Tibial nerve (tissue), 4 donors: ENCODE measurements at regions not wholly inside any gene's neighbourhood (a gene's known extent, or its start where the extent isn't known, plus 50 kb on each side); places are given as distances from the start of the nearest gene placed in this dataset.
"Not testable (repeated sequence)": the region's sequence is repeated elsewhere in the genome, so short reads cannot be mapped to it uniquely, and the experiment has no call there.

Experiments used
- DNase-seq, 2 donors: peaks; one replicate each; pipeline ENCODE4 v3.0.0-alpha.2; 2019; ENCODE audit warnings: low spot score in 2 of 2
- H3K27ac ChIP-seq, 4 donors: fragments of 200-600 bp; sonication (generic) in 3 of 4; one replicate each; pipeline ENCODE4 v1.5.1; 2017 to 2019; ENCODE audit warnings: mild to moderate bottlenecking in 1 of 4
- H3K27me3 ChIP-seq, 2 donors: fragments of 200-600 bp; sonication (generic) in 1 of 2; one replicate each; pipeline versions ENCODE4 v1.5.1 to v1.6.0; 2017 to 2019
- H3K36me3 ChIP-seq, 3 donors: fragments of 200-600 bp; sonication (generic); one replicate each; pipeline ENCODE4 v1.5.1; 2018 to 2019
- H3K4me1 ChIP-seq, 4 donors: fragments of 200-600 bp; sonication (generic) in 3 of 4; one replicate each; pipeline ENCODE4 v1.5.1; 2017 to 2019
- H3K4me3 ChIP-seq, 4 donors: fragments of 200-600 bp; sonication (generic) in 3 of 4; one replicate each; pipeline ENCODE4 v1.5.1; 2017 to 2019; ENCODE audit warnings: mild to moderate bottlenecking in 1 of 4, moderate library complexity in 1 of 4
- H3K9me3 ChIP-seq, 4 donors: fragments of 200-600 bp; sonication (generic) in 3 of 4; one replicate each; pipeline ENCODE4 v1.5.1; 2017 to 2019
- EP300 ChIP-seq, 2 donors: sonication (generic); formaldehyde crosslinking; IDR thresholded peaks; one replicate each; pipeline ENCODE4 v1.6.1; 2017; ENCODE audit warnings: antibody characterized with exemption in 2 of 2, mild to moderate bottlenecking in 1 of 2
- POLR2A ChIP-seq, 2 donors: fragments of 450-650 bp; IDR thresholded peaks; one replicate each; pipeline ENCODE4 v1.6.1; 2017; ENCODE audit warnings: antibody characterized with exemption in 2 of 2, mild to moderate bottlenecking in 2 of 2, moderate library complexity in 2 of 2
- WGBS, 2 donors: methylation state at CpG; one replicate each; pipeline ENCODE4 v1.1.5; 2018; 5-methylcytosine and 5-hydroxymethylcytosine counted together
- TF ChIP-seq, protein P1 (sequence below), 5 experiments: fragments of 200-600 bp in 3 of 5; fragments of 450-650 bp in 2 of 5; sonication (generic) in 3 of 5; IDR thresholded peaks; one replicate each; pipeline ENCODE4 v1.5.1; 2016 to 2019; ENCODE audit warnings: antibody characterized with exemption in 5 of 5, mild to moderate bottlenecking in 3 of 5, moderate library complexity in 2 of 5

DNA sequence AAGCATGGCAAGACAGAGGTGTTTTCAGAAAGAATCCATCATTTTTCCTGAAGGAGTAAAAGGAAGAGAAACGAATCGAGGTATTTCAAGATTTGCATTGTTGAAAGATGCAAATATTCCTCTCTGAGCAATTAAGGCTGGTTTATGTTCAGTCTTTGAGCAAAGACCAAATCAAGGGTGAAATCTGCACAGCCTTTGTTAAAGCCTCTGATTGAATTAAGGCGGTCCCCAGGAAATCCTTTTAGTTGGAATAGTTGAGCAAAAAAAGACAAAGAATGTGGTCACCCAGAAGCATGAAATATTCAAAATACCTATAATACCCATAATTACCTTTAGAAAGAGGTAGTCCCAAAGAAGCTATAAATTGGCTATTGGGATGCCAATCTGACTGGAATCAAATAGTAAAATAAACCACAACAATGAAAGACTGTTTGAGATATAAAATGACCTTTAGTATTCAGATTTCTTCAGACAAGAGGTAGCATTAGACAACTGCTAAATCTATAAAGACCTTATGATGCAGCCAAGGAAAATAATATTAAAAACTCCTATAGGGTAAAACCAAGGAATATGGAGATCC, 1218.1 kb downstream of the ROBO2 start:
- WGBS, 2 donors, result 72 to 83% methylated on average over 3 of the region's 3 CpGs

DNA sequence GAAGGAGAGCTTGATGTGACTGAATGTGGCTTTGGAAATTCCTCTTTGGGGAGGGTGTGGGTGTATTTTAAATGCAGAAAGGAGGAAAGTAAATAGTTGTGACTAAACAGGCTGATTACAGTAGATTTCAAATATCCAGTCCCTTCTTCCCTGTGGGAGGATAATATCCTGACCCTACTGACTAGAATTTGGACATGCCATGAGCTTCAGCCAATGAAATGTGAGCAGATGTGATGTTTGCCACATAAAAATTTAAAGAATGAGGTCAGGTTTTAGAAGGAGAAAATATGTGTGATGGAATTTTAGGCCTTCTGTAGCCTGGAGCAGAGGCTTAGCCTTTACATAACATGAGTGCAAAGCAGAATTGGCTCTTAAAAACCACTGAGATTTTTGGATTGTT, 1218.9 kb downstream of the ROBO2 start:
- H3K27ac ChIP-seq, result no peak overlapping the region
- H3K27me3 ChIP-seq, result no peaks in the 10 kb centered on the region
- H3K4me1 ChIP-seq, result no peaks in the 10 kb centered on the region
- H3K9me3 ChIP-seq, result no peaks in the 10 kb centered on the region
- TF ChIP-seq EP300 (IDR thresholded peaks at IDR 0.05), result no peak
- TF ChIP-seq, protein P1, sequence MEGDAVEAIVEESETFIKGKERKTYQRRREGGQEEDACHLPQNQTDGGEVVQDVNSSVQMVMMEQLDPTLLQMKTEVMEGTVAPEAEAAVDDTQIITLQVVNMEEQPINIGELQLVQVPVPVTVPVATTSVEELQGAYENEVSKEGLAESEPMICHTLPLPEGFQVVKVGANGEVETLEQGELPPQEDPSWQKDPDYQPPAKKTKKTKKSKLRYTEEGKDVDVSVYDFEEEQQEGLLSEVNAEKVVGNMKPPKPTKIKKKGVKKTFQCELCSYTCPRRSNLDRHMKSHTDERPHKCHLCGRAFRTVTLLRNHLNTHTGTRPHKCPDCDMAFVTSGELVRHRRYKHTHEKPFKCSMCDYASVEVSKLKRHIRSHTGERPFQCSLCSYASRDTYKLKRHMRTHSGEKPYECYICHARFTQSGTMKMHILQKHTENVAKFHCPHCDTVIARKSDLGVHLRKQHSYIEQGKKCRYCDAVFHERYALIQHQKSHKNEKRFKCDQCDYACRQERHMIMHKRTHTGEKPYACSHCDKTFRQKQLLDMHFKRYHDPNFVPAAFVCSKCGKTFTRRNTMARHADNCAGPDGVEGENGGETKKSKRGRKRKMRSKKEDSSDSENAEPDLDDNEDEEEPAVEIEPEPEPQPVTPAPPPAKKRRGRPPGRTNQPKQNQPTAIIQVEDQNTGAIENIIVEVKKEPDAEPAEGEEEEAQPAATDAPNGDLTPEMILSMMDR (IDR thresholded peaks at IDR 0.05), result no peak
- no peak for TF ChIP-seq POLR2A (IDR thresholded peaks at IDR 0.05)
- no peak overlapping the region for H3K4me3 ChIP-seq
- DNase-seq, result no peak
- H3K36me3 ChIP-seq, result no peaks in the 10 kb centered on the region

More for the DNA sequence above, 1218.1 kb downstream of the ROBO2 start:
- Histone ChIP-seq H3K9me3 (no peaks in the 10 kb centered on the region), H3K27ac (no peak overlapping the region), H3K27me3 (no peaks in the 10 kb centered on the region), H3K4me3 (no peak overlapping the region), H3K36me3 (no peaks in the 10 kb centered on the region), H3K4me1 (no peaks in the 10 kb centered on the region)
- no peak for DNase-seq
- TF ChIP-seq EP300 (IDR thresholded peaks at IDR 0.05) (no peak), POLR2A (IDR thresholded peaks at IDR 0.05) (no peak)
- TF ChIP-seq, protein P1 (IDR thresholded peaks at IDR 0.05), result no peak

DNA sequence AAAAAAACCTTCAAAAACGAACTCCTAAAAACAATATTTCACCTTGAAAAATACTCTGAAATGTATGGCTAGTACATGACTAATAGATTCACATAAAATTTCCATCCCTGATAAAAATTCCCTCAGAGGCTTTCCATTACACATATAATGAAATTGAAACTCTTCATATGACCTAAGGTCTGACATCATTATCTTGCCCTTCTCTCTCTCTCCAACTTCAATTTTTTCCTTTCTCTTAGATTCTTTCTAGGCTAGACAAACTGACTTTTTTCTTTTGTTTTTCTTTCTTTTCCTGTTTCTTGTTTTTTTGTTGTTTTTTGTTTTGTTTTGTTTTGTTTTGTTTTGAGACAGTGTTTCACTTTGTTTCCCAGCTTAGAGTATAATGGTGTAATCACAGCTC, 1220.5 kb downstream of the ROBO2 start:
- Histone ChIP-seq H3K4me1 (no peaks in the 10 kb centered on the region), H3K4me3 (no peak overlapping the region), H3K9me3 (no peaks in the 10 kb centered on the region), H3K27me3 (no peaks in the 10 kb centered on the region), H3K27ac (no peak overlapping the region), H3K36me3 (no peaks in the 10 kb centered on the region)
- DNase-seq, result no peak
- TF ChIP-seq, protein P1 (IDR thresholded peaks at IDR 0.05), result no peak
- TF ChIP-seq POLR2A (IDR thresholded peaks at IDR 0.05), result no peak
- no peak for TF ChIP-seq EP300 (IDR thresholded peaks at IDR 0.05)
- 75 to 87% methylated on average over 1 of the region's 1 CpG for WGBS, 2 donors

DNA sequence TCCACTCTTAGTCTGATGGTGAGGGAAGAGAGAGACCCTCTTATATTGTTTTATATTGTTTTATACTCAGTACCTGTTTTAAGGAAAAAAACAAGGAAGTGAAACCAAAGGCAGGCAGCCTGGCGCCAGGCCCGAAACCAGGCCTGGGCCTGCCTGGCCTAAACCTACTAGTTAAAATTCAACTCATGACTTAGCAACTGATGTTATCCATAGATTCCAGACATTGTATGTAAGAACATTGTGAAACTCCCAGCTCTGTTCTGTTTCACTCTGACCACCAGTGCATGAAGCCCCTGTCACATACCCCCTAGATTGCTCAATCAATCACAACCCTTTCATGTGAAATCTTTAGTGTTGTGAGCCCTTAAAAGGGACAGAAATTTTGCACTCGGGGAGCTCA, 1226.7 kb downstream of the ROBO2 start:
- not testable (repeated sequence) for H3K27me3 ChIP-seq, DNase-seq, H3K4me1 ChIP-seq, H3K27ac ChIP-seq, H3K4me3 ChIP-seq, H3K36me3 ChIP-seq
- WGBS, 2 donors, result 84 to 97% methylated on average over 3 of the region's 3 CpGs
- H3K9me3 ChIP-seq, result peaks cover 0 to 25% (median 0%) of the 10 kb centered on the region in 4 donors

DNA sequence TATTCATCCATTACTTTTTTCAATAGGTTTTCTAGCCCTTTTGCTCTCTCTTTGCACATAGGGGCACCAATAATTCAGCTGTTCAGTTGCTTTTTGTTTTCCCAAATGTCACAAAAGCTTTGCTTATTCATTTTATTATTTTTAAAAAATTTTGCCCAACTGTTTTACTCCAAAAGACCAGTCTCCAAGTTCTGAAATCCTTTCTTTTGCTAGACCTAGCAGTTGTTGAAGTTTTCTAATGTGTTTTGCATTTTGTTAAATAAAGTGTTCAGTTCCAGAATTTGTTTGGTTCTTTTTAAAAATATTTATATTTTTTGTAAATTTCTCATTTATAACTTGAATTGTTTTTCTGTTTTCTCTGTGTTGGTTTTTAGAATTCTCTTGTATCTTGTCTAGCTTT, 1227.3 kb downstream of the ROBO2 start:
- no peak for DNase-seq
- Histone ChIP-seq H3K27me3 (no peaks in the 10 kb centered on the region), H3K9me3 (peaks cover 0 to 25% (median 0%) of the 10 kb centered on the region in 4 donors), H3K4me1 (no peaks in the 10 kb centered on the region), H3K4me3 (no peak overlapping the region), H3K27ac (no peak overlapping the region), H3K36me3 (no peaks in the 10 kb centered on the region)
- TF ChIP-seq POLR2A (IDR thresholded peaks at IDR 0.05) (no peak), EP300 (IDR thresholded peaks at IDR 0.05) (no peak)
- TF ChIP-seq, protein P1 (IDR thresholded peaks at IDR 0.05), result no peak

DNA sequence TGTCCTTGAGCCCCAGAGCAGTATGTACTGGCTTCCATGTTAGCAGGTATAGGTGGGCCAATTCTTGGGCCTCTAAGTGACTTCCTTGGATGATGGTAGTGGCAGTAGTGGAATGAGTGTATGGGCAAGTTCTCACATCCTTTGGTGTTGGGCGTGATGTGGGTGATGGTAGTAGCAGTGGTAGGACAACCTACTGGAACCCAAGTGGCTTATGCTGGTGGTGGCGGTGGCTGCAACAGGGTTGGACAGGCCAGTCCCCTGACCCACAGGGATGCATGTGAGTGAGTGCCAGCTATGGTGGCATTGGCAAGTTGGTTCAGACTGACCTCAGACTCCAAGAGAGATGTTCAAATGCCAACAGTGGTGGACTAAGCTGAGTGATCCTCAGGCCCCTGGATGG, 1228.2 kb downstream of the ROBO2 start:
- TF ChIP-seq, protein P1 (IDR thresholded peaks at IDR 0.05), result no peak
- TF ChIP-seq EP300 (IDR thresholded peaks at IDR 0.05) (no peak), POLR2A (IDR thresholded peaks at IDR 0.05) (no peak)
- no peaks in the 10 kb centered on the region for H3K4me1 ChIP-seq
- DNase-seq, result no peak
- no peak overlapping the region for H3K4me3 ChIP-seq
- 71 to 95% methylated on average over 2 of the region's 2 CpGs for WGBS, 2 donors
- H3K27me3 ChIP-seq, result no peaks in the 10 kb centered on the region
- no peak overlapping the region for H3K27ac ChIP-seq
- H3K36me3 ChIP-seq, result no peaks in the 10 kb centered on the region
- peaks cover 0 to 25% (median 0%) of the 10 kb centered on the region in 4 donors for H3K9me3 ChIP-seq
